ENCODE measurements at regions not wholly inside any gene's neighbourhood (a gene's known extent, or its start where the extent isn't known, plus 50 kb on each side); places are given as distances from the start of the nearest gene placed in this dataset.

DNA sequence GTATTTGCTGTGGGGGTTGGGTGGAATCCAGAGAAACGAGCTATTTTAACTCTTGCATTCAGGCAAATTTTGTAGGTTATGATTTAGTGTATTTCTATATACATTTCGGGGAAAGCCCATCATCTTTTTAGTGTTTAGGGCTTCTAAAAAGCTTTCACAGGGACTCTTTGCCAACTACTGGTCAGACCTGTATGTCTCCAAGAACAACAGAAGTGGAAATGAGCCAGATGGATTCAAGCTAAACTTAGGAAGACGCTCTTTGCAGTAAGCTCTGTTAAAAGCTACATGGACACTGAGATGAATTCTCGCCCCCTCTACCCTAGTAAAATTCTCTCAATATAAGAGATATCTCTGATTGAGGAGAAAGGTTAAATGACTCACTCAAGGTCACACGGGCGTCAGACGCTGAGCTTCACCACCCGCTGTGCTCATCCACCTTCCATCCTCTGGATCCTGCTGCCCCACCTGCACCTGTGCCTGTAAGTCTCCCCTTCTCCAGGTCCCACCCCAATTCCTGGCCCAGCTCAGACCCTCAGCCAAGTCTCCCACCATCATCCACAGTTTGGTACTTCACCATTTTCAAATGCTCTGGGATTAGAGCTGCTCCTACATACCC, 85.6 kb downstream of the MARCHF4 start:
- DNase-seq (ENCODE audit: low read depth in 2 of 2), result no peak

DNA sequence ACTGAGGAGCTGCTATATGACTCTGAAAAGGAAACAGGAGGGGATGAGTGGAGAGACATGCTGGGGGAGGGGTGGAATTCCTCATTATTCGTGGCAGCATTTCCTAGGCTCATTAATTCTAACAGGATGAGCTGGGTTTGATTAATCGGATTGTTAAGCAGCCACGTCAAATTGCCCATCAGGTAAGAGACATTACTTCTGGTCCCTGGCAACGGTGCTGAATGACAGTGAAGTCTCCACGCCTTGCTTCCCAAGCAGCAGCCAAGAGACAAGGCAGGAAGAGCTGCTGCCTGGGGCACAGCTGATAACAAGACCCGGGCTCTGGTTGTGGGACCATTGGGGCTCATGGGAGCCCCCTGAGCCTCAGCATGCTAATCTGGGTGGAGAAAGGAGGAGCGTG, 86.6 kb downstream of the MARCHF4 start:
- DNase-seq (ENCODE audit: low read depth in 2 of 2), result no peak

DNA sequence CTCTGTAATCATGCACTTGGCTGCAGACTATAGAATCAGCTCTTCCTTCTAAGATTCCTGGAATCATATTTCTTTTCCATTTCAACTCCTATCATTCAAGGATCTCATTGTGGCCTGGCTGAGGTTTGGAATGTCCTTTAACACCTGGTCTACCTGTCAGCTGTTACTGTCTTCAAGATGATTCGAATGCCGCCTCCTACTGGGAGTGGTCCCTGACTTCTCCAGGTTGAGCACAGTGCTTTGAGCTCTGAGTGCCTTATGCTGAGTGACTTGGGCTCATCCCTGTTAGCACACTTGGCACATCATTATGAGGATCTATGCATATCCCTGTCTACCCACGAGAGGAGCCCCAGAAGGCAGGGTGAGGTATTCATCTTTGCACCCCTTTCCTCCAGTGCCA, 87.6 kb downstream of the MARCHF4 start:
- no peak for DNase-seq (ENCODE audit: low read depth in 2 of 2)

DNA sequence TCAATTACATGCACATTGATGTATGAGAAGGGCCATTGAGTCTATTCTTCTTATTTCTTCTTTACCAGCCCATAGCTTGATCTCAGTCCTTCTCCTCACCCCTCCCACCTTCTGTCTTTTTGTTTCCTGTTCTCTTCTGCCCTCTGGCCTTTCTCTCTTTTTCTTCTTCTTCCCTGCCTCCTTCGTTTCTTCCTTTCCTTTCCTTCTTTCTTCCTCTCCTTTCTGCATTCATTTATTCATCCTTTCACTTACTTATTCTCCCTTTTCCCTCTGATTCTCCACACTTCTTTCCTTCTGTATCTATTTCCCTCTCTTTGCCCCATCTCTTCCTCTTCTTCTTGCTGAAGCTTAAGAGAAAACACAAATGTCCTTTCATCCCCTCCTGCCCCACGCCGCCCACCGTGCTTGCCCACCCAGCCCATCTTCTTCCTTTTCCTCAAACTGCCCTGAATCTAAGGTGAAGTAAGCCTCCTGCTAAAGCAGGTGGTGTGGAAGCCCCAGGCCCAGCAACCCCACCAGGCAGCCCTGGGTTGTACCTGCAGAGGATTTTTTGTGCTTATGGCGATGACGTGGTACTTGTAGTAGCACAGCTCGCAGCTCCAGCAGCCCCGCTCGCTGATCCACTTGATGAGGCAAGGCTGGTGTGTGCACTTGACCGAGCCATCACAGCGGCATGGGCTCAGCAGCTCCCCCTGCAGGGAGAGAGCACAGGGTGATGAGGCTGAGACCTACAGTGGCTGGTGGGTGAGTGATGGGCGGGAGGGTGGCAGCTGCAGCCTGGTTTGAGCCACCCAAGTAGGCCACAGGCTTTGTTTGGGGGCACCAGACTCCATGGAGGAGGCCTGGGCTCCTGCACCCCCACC, 89.0 kb downstream of the MARCHF4 start:
- DNase-seq (ENCODE audit: low read depth in 2 of 2), result peak in 1 of 2 experiments; percentile 17

DNA sequence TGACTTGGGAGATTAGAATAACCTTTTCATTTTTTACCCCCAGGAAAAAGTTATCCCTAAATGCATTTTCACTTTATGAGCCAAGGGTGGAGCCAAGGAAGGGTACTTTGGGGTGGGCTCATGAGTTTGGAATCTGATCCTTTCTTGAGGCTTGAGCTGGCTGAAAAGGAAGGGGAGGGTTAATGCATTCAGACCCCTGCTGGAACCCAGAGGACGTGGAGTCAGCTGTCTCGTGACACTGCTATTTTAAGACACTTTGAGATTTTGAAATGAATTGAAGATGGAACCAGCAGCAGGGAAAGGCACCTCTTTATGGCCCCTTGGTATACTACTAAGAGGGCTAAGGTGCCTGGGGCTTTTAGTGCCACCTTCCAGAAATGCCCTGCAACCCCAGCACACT, 90.4 kb downstream of the MARCHF4 start:
- no peak for DNase-seq (ENCODE audit: low read depth in 2 of 2)

DNA sequence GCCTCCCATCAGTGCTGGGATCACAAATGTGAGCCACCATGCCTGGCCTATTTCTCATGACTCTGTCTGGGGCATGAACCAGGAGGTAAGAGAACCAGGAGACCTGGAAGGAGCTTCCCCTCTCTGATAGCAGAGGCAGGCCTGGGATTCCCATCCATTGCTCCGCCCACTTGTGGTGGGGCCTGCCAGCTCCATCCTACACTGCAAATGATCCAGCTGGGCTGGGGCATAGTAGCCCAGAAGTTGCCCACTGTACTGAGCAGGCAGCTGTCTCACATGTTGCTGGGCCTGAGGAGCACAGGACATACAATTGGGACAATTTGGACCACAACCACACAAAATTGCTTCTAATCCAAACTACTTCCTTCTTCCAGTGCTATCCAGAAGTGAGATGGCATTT, 91.0 kb downstream of the MARCHF4 start:
- DNase-seq (ENCODE audit: low read depth in 2 of 2), result no peak

DNA sequence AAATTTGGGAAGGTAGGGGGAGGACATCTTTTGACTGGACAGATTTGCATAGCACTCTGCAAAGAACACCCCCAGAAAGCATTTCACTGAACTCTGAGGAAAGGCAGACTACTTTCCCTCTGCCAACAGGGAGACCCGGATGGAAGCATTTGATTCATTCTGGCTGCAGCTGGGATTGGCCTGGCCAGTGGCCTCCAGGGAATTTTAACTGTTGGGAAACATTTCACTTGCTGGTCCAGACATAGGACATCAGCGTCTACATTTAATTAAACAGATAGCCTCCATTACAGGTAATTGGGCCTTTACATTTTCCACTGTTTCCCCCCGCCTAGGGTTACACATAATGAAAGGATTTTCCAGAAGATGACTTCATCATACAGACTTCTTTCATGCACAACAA, 92.8 kb downstream of the MARCHF4 start:
- DNase-seq (ENCODE audit: low read depth in 2 of 2), result no peak

DNA sequence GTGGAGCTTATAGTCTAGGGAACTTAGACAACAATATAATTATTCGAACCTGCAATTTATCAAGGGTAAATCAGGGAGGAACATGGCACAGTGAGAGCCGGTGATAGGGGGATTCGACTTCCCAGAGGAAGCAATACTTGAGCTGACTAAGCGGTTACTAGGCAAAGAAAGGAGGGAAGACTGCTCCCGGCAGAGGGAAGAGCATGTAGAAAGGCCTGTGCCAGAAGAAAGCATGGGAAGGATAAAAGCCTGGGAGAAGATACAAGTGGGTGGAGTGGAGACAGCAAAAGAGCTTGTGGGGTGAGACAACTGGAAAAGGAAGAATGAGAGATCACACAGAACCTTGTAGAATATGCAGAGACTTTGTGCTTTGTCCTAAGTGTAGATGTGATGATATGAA, 93.3 kb downstream of the MARCHF4 start:
- DNase-seq (ENCODE audit: low read depth in 2 of 2), result no peak

DNA sequence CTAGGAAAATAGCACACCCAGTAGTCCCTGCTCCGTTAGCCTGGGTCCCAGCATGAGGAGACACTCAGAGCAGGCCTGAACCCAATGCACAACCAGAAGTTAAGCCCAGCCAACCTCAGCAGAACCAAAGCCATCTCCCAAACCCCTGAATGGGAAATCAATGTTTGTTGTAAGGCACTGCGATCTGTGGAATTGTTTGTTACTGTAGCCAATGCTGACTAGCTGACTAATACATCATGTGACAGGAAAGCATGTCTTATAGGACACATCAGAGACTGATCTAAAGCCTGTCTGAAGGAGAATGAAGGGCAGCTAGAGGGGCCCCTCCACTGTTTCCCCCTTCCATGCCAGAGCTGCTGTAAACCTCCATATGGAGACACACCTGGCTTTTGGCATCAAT, 96.4 kb downstream of the MARCHF4 start:
- no peak for DNase-seq (ENCODE audit: low read depth in 2 of 2)

DNA sequence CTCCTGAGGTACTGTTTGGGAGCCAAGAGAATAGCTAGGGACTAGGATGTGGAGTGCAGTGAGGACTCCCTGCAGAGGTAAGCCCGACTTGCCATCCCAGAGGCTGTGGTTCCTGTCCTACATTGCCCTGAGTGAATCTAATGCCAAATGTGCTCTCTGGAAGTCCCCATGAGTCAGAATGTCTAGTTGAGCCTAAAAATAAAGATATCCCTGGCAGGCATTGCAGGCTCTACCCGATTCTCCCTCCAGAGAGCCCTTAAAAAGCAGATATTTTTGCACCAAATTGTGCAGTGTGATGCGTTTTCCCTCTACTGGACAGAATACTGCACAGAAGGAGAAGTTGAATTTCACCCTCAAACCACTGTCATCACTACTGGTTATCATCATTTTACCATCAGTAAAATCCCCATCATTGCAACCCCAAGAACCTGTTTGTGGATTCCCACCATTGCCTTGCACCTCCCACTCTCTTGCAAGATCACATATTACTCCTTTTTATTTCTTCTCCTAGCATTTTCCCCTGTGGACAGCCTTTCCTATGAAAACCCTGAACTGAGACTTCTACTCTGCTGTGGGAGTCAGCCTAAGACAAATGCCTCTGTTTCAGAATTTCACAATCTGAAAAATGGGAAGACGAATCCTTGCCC, 98.0 kb downstream of the MARCHF4 start:
- no peak for DNase-seq (ENCODE audit: low read depth in 2 of 2)

DNA sequence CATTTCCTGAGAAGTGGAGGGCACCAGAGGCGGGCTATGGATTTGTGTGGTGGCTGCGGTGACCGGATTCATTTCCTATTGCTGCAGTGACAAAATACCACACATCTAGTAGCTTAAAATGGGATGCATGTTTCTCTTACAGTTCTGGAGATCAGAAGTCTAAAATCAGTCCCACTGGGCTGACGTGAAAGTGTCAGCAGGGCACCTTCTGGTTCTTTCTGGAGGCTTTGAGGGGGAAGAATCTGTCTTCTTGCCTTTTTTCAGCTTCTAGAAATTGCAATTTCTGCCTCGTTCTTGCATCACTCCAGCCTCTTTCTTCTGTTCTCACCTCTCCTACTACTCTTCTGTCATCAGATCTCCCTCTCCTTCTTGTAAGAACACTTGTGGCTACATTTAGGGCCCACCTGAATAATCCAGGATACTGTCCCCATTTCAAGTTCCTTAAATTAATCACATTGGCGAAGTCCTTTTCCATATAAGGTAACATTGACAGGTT, 111.2 kb downstream of the MARCHF4 start:
- DNase-seq (ENCODE audit: low read depth in 2 of 2), result no peak

DNA sequence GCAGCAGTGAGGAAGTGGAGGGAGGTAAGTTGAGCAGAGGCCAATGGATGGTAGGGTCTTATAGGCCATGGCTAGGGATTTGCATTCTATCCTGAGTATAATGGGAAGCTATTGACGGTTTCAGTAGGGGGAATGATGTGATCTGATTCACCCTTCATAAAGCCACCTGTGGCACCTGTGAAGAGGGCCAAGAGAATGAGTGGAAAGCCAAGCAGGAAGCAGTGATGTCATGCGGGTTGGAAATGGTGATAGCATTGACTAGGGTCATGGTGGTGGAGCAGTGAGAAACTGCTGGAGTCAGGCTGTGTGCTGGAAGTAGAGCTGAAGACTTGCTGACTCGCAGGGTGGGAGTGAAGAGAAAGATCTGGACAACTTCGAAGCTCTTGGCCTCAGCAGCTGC, 111.7 kb downstream of the MARCHF4 start:
- no peak for DNase-seq (ENCODE audit: low read depth in 2 of 2)

DNA sequence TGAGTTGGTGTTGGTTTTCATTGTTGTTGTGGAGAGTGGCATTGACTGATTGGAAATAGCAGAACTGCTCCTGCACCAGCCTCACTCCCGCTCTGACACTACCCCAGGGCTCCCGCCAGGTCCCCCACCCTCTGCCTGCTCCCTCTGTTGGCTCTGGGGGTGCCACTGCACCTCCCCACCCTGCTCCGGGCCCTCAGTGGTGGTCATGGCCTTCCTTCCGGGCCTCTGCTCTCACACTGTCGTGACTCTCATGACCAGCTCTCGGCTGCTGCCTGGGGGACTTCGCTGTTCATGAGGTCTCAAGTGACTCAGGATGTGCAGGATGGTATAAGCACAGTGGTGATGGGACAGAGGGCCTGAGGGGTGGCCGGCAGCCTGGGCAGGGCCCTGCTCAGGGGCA, 113.2 kb downstream of the MARCHF4 start:
- DNase-seq (ENCODE audit: low read depth in 2 of 2), result no peak

DNA sequence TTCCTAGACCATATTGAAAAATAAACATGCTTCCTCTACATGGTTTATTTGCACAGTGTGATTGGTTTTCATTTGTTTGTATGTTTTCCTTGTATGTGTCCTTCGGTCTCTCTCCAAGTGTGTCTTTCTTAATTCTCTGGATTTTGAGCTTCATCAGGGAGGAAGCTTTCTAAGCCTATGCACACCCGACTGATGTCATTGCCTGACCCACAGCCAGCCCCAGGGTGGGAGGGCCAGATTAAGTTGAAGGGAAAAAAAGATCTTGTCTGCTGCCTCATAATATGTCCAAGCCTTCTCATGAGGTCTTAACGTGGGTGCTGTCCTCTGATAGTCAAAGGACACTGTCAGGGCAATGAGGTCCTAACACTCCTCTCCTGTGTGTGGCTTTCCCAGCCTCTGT, 115.2 kb downstream of the MARCHF4 start:
- DNase-seq (ENCODE audit: low read depth in 2 of 2), result no peak

Data from stimulated activated CD4-positive, alpha-beta T cell treated with anti-CD3 and anti-CD28 coated beads, Interleukin-12 subunit alpha, Interleukin-12 subunit beta, amount 100 ng/mL, for 24 hours (primary cell).